22Rv1 (cell line): ENCODE measurements at regions not wholly inside any gene's neighbourhood (a gene's known extent, or its start where the extent isn't known, plus 50 kb on each side); places are given as distances from the start of the nearest gene placed in this dataset.
"Not testable (repeated sequence)": the region's sequence is repeated elsewhere in the genome, so short reads cannot be mapped to it uniquely, and the experiment has no call there.

ENCODE experiments used
- H3K27ac ChIP-seq: fragments of 450-650 bp; 2 replicates; pipeline ENCODE4 v1.5.1; 2017
- CTCF ChIP-seq: fragments of 450-650 bp; IDR thresholded peaks from 2 replicates; pipeline ENCODE4 v1.5.1; 2017; ENCODE audit warnings: mild to moderate bottlenecking
- ZFX ChIP-seq: fragments of 450-650 bp; IDR thresholded peaks from 2 replicates; pipeline ENCODE4 v1.6.1; 2017; ENCODE audit warnings: antibody characterized with exemption, borderline replicate concordance

- H3K27ac ChIP-seq: not testable (repeated sequence)
Measured at GRCh38 chr20:26006164-26006563, 309.5 kb upstream of the ZNF337 start.

GRCh38 chr20:26003959-26004358 lies 307.3 kb upstream of the ZNF337 start:
- not testable (repeated sequence) for H3K27ac ChIP-seq

- not testable (repeated sequence) for H3K27ac ChIP-seq
Measured at GRCh38 chr20:25997367-25998038, 300.9 kb upstream of the ZNF337 start.

GRCh38 chr20:25992146-25992545 lies 295.5 kb upstream of the ZNF337 start:
- H3K27ac ChIP-seq: no peak overlapping the region
- TF ChIP-seq CTCF (no peak), ZFX (no peak)

GRCh38 chr20:25991756-25992130 lies 295.1 kb upstream of the ZNF337 start:
- no peak for TF ChIP-seq ZFX
- no peak for TF ChIP-seq CTCF
- H3K27ac ChIP-seq: no peak overlapping the region

- no peak overlapping the region for H3K27ac ChIP-seq
- no peak for TF ChIP-seq CTCF
- no peak for TF ChIP-seq ZFX
Measured at GRCh38 chr20:25991051-25991755, 294.6 kb upstream of the ZNF337 start.

GRCh38 chr20:25989686-25990085 lies 293.0 kb upstream of the ZNF337 start:
- not testable (repeated sequence) for H3K27ac ChIP-seq

GRCh38 chr20:25989196-25989595 lies 292.5 kb upstream of the ZNF337 start:
- H3K27ac ChIP-seq: no peak overlapping the region
- no peak for TF ChIP-seq CTCF
- TF ChIP-seq ZFX: no peak

- not testable (repeated sequence) for H3K27ac ChIP-seq
Measured at GRCh38 chr20:25987928-25988560, 291.4 kb upstream of the ZNF337 start.
